H1 (cell line): ENCODE measurements at regions not wholly inside any gene's neighbourhood (a gene's known extent, or its start where the extent isn't known, plus 50 kb on each side); places are given as distances from the start of the nearest gene placed in this dataset.

Experiments
- KDM5A ChIP-seq: fragments of 200-600 bp; IDR thresholded peaks from 2 replicates; pipeline ENCODE4 v1.7.1; 2012; ENCODE audit warnings: mild to moderate bottlenecking, low read length, inconsistent platforms, mixed read lengths
- TBP ChIP-seq: IDR thresholded peaks from 2 replicates; pipeline ENCODE4 v1.6.1; 2011; ENCODE audit warnings: low read depth, low read length, improper control_type of control experiment

GRCh38 chr2:62443886-62444285, 62.1 kb downstream of the TMEM17 start (continued):
- no peak for TF ChIP-seq KDM5A
- TF ChIP-seq TBP: no peak
